Tibial nerve (tissue), 4 donors: ENCODE measurements at regions not wholly inside any gene's neighbourhood (a gene's known extent, or its start where the extent isn't known, plus 50 kb on each side); places are given as distances from the start of the nearest gene placed in this dataset.

Source experiments
- EP300 ChIP-seq, 2 donors: sonication (generic); formaldehyde crosslinking; IDR thresholded peaks; one replicate each; pipeline ENCODE4 v1.6.1; 2017; ENCODE audit warnings: antibody characterized with exemption in 2 of 2, mild to moderate bottlenecking in 1 of 2
- POLR2A ChIP-seq, 2 donors: fragments of 450-650 bp; IDR thresholded peaks; one replicate each; pipeline ENCODE4 v1.6.1; 2017; ENCODE audit warnings: antibody characterized with exemption in 2 of 2, mild to moderate bottlenecking in 2 of 2, moderate library complexity in 2 of 2
- TF ChIP-seq, protein P1 (sequence below), 5 experiments: fragments of 200-600 bp in 3 of 5; fragments of 450-650 bp in 2 of 5; sonication (generic) in 3 of 5; IDR thresholded peaks; one replicate each; pipeline ENCODE4 v1.5.1; 2016 to 2019; ENCODE audit warnings: antibody characterized with exemption in 5 of 5, mild to moderate bottlenecking in 3 of 5, moderate library complexity in 2 of 5

DNA sequence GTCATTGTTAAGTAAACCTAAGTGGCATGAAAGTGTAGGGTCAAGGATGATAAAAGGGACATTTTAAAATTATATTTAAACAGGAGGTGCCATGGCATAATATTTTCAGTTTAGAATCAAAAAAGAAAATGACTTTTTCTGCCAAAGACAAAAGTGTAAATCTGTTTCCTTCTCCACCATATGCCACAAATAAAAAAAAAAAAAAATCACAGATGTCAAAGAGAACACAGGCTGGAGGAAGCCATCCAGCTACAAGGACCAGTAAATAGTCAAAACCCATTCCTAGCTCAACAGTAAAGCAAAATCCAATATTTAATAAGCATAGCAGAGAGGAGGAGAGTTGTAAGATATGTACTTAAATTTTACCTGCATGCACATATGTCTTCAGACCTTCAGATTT lies 321.3 kb upstream of the TMEM229A start:
- TF ChIP-seq, protein P1, sequence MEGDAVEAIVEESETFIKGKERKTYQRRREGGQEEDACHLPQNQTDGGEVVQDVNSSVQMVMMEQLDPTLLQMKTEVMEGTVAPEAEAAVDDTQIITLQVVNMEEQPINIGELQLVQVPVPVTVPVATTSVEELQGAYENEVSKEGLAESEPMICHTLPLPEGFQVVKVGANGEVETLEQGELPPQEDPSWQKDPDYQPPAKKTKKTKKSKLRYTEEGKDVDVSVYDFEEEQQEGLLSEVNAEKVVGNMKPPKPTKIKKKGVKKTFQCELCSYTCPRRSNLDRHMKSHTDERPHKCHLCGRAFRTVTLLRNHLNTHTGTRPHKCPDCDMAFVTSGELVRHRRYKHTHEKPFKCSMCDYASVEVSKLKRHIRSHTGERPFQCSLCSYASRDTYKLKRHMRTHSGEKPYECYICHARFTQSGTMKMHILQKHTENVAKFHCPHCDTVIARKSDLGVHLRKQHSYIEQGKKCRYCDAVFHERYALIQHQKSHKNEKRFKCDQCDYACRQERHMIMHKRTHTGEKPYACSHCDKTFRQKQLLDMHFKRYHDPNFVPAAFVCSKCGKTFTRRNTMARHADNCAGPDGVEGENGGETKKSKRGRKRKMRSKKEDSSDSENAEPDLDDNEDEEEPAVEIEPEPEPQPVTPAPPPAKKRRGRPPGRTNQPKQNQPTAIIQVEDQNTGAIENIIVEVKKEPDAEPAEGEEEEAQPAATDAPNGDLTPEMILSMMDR (IDR thresholded peaks at IDR 0.05): no peak
- TF ChIP-seq EP300 (IDR thresholded peaks at IDR 0.05): no peak
- TF ChIP-seq POLR2A (IDR thresholded peaks at IDR 0.05): no peak
